ENCODE measurements at regions not wholly inside any gene's neighbourhood (a gene's known extent, or its start where the extent isn't known, plus 50 kb on each side); places are given as distances from the start of the nearest gene placed in this dataset.
"Not testable (repeated sequence)": the region's sequence is repeated elsewhere in the genome, so short reads cannot be mapped to it uniquely, and the experiment has no call there.

GRCh38 chr5:109574985-109575384 is 114.7 kb upstream of the MAN2A1 start:
- no peak for DNase-seq

GRCh38 chr5:109573766-109574165 is 116.0 kb upstream of the MAN2A1 start:
- DNase-seq: no peak

- no peak for DNase-seq
These were observed 116.5 kb upstream of the MAN2A1 start for GRCh38 chr5:109573256-109573655.

GRCh38 chr5:109571785-109572184 is 117.9 kb upstream of the MAN2A1 start:
- DNase-seq: no peak

- no peak for DNase-seq
These were observed 119.3 kb upstream of the MAN2A1 start for GRCh38 chr5:109570362-109570874.

GRCh38 chr5:109567374-109568044 is 122.2 kb upstream of the MAN2A1 start:
- DNase-seq: no peak

- DNase-seq: no peak
These were observed 123.4 kb upstream of the MAN2A1 start for GRCh38 chr5:109566361-109566760.

- DNase-seq: no peak
These were observed 126.0 kb upstream of the MAN2A1 start for GRCh38 chr5:109563739-109564138.

GRCh38 chr5:109563189-109563588 is 126.5 kb upstream of the MAN2A1 start:
- DNase-seq: no peak

- no peak for DNase-seq
These were observed 127.3 kb upstream of the MAN2A1 start for GRCh38 chr5:109562441-109562840.

- no peak for DNase-seq
These were observed 128.3 kb upstream of the MAN2A1 start for GRCh38 chr5:109561447-109561846.

- no peak for DNase-seq
These were observed 129.2 kb upstream of the MAN2A1 start for GRCh38 chr5:109560554-109560953.

GRCh38 chr5:109558952-109559351 is 130.8 kb upstream of the MAN2A1 start:
- DNase-seq: no peak

- DNase-seq: no peak
These were observed 131.4 kb upstream of the MAN2A1 start for GRCh38 chr5:109558364-109558763.

- DNase-seq: no peak
These were observed 135.9 kb upstream of the MAN2A1 start for GRCh38 chr5:109553846-109554245.

GRCh38 chr5:109551234-109551633 is 138.5 kb upstream of the MAN2A1 start:
- not testable (repeated sequence) for DNase-seq

GRCh38 chr5:109550077-109550476 is 139.7 kb upstream of the MAN2A1 start:
- no peak for DNase-seq

GRCh38 chr5:109546461-109546860 is 136.7 kb upstream of the PJA2 start:
- DNase-seq: no peak

- DNase-seq: not testable (repeated sequence)
These were observed 135.1 kb upstream of the PJA2 start for GRCh38 chr5:109544873-109545272.

- DNase-seq: not testable (repeated sequence)
These were observed 128.9 kb upstream of the PJA2 start for GRCh38 chr5:109538692-109539091.

GRCh38 chr5:109535090-109535489 is 125.3 kb upstream of the PJA2 start:
- DNase-seq: not testable (repeated sequence)

- DNase-seq: no peak
These were observed 124.0 kb upstream of the PJA2 start for GRCh38 chr5:109533751-109534272.

GRCh38 chr5:109532773-109533364 is 123.1 kb upstream of the PJA2 start:
- no peak for DNase-seq

- no peak for DNase-seq
These were observed 121.5 kb upstream of the PJA2 start for GRCh38 chr5:109531262-109531661.

Data from SHP77 treated with DMSO at 0.1 percent for 48 hours (cell line).